Parathyroid adenoma (tissue), 2 donors: ENCODE measurements at regions not wholly inside any gene's neighbourhood (a gene's known extent, or its start where the extent isn't known, plus 50 kb on each side); places are given as distances from the start of the nearest gene placed in this dataset.

Source experiments
- H2AFZ ChIP-seq: fragments of 300-600 bp; sonication (generic); one replicate; pipeline ENCODE4 v1.7.0; 2017; ENCODE audit warnings: antibody characterized with exemption, mild to moderate bottlenecking
- H3K27ac ChIP-seq: fragments of 300-600 bp; sonication (generic); one replicate; pipeline ENCODE4 v1.7.0; 2017
- H3K27me3 ChIP-seq: fragments of 300-600 bp; sonication (generic); one replicate; pipeline ENCODE4 v1.7.0; 2017; ENCODE audit warnings: low read length; ENCODE audit not compliant: control insufficient read depth, insufficient read depth
- H3K36me3 ChIP-seq: fragments of 300-600 bp; sonication (generic); one replicate; pipeline ENCODE4 v1.7.0; 2017; ENCODE audit warnings: low read length; ENCODE audit not compliant: control insufficient read depth, insufficient read depth
- H3K4me1 ChIP-seq: fragments of 300-600 bp; sonication (generic); one replicate; pipeline ENCODE4 v1.7.0; 2017; ENCODE audit warnings: control low read depth
- H3K4me2 ChIP-seq: fragments of 300-600 bp; sonication (generic); one replicate; pipeline ENCODE4 v1.7.0; 2017; ENCODE audit warnings: low read length
- H3K4me3 ChIP-seq: fragments of 300-600 bp; sonication (generic); one replicate; pipeline ENCODE4 v1.7.0; 2017; ENCODE audit warnings: low read depth, low read length
- H3K79me2 ChIP-seq: fragments of 300-600 bp; sonication (generic); one replicate; pipeline ENCODE4 v1.7.0; 2017; ENCODE audit warnings: control low read depth
- H3K9ac ChIP-seq: fragments of 300-600 bp; sonication (generic); one replicate; pipeline ENCODE4 v1.7.0; 2017; ENCODE audit warnings: mild to moderate bottlenecking
- H3K9me3 ChIP-seq: fragments of 300-600 bp; sonication (generic); one replicate; pipeline ENCODE4 v1.7.0; 2017; ENCODE audit warnings: low read length; ENCODE audit not compliant: control insufficient read depth
- CTCF ChIP-seq: fragments of 300-600 bp; sonication (generic); IDR thresholded peaks from one replicate; pipeline ENCODE4 v1.7.0; 2017; ENCODE audit warnings: antibody characterized with exemption, mild to moderate bottlenecking
- donor health status: primary hyperparathyroidism.

- Histone ChIP-seq H3K9me3 (no peaks in the 10 kb centered on the region), H3K79me2 (no peaks in the 10 kb centered on the region), H3K4me3 (no peak overlapping the region), H2AFZ (no peak overlapping the region), H3K4me2 (no peak overlapping the region), H3K9ac (no peak overlapping the region), H3K36me3 (no peaks in the 10 kb centered on the region), H3K27ac (no peak overlapping the region), H3K4me1 (no peaks in the 10 kb centered on the region), H3K27me3 (no peaks in the 10 kb centered on the region)
- TF ChIP-seq CTCF: no peak
Measured at GRCh38 chr2:215705771-215706361, 270.0 kb upstream of the FN1 start.

- Histone ChIP-seq H3K27me3 (no peaks in the 10 kb centered on the region), H3K9ac (no peak overlapping the region), H3K4me1 (no peaks in the 10 kb centered on the region), H2AFZ (no peak overlapping the region), H3K36me3 (no peaks in the 10 kb centered on the region), H3K9me3 (no peaks in the 10 kb centered on the region), H3K79me2 (no peaks in the 10 kb centered on the region), H3K4me3 (no peak overlapping the region), H3K27ac (no peak overlapping the region), H3K4me2 (no peak overlapping the region)
- no peak for TF ChIP-seq CTCF
Measured at GRCh38 chr2:215705281-215705680, 269.4 kb upstream of the FN1 start.

GRCh38 chr2:215702116-215702902 lies 266.4 kb upstream of the FN1 start:
- Histone ChIP-seq H3K4me2 (no peak overlapping the region), H3K4me3 (no peak overlapping the region), H3K9me3 (no peaks in the 10 kb centered on the region), H3K79me2 (no peaks in the 10 kb centered on the region), H2AFZ (no peak overlapping the region), H3K9ac (no peak overlapping the region), H3K27ac (no peak overlapping the region), H3K36me3 (no peaks in the 10 kb centered on the region), H3K4me1 (no peaks in the 10 kb centered on the region), H3K27me3 (no peaks in the 10 kb centered on the region)
- TF ChIP-seq CTCF: no peak

- Histone ChIP-seq H3K4me1 (no peaks in the 10 kb centered on the region), H3K36me3 (no peaks in the 10 kb centered on the region), H3K4me2 (no peak overlapping the region), H2AFZ (no peak overlapping the region), H3K9ac (no peak overlapping the region), H3K79me2 (no peaks in the 10 kb centered on the region), H3K9me3 (no peaks in the 10 kb centered on the region), H3K4me3 (no peak overlapping the region), H3K27ac (no peak overlapping the region), H3K27me3 (no peaks in the 10 kb centered on the region)
- no peak for TF ChIP-seq CTCF
Measured at GRCh38 chr2:215699700-215700538, 264.1 kb upstream of the FN1 start.
